ENCODE measurements at regions not wholly inside any gene's neighbourhood (a gene's known extent, or its start where the extent isn't known, plus 50 kb on each side); places are given as distances from the start of the nearest gene placed in this dataset.
"Not testable (repeated sequence)": the region's sequence is repeated elsewhere in the genome, so short reads cannot be mapped to it uniquely, and the experiment has no call there.

DNA sequence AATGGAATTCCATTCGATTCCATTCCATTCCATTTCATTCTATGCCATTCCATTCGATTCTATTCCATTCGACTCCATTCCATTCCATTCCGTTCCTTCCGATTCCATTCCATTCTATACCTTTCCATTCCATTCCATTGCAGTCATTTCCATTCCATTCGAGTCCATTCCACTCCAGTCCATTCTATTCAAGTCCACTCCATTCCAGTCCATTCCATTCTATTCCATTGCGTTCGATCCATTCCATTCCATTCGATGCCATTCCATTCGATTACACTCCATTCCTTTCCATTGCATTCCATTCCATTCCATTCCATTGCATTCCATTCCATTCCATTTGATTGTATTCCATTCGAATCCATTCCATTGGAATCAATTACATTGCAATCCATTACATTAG, 1119.8 kb downstream of the RPIA start:
- TF ChIP-seq POLR2AphosphoS5 (IDR thresholded peaks at IDR 0.05; ENCODE audit: low read depth, low read length): no peak
- no peak for TF ChIP-seq TAF1 (IDR thresholded peaks at IDR 0.05; ENCODE audit: low read depth, low read length)
- TF ChIP-seq POLR2A (IDR thresholded peaks at IDR 0.05; ENCODE audit: low read depth, low read length): no peak
- TF ChIP-seq SPI1 (IDR thresholded peaks at IDR 0.05; ENCODE audit: low read depth, low read length): no peak
- TF ChIP-seq PAX5 (IDR thresholded peaks at IDR 0.05; ENCODE audit: insufficient read depth, low read length, severe bottlenecking): no peak
- TF ChIP-seq POU2F2 (IDR thresholded peaks at IDR 0.05; ENCODE audit: low read depth, low read length): no peak
- FAIRE-seq (no peak), DNase-seq (ENCODE audit: insufficient read length, low spot score) (no peak)

DNA sequence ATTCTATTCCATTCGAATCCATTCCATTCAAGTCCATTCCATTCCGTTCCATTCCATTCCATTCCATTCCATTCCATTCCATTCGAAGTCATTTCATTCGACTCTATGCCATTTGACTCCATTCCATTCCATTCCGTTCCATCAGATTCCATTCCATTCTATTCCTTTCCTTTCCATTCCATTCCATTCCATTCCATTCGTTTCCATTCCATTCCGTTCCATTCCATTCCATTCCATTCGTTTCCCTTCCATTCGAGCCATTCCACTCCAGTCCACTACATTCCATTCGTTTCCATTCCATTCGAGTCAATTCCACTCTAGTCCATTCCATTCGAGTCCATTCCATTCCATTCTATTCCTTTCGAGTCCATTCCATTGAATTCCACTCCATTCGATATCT, 1120.4 kb downstream of the RPIA start:
- DNase-seq (ENCODE audit: insufficient read length, low spot score); FAIRE-seq: not testable (repeated sequence)

DNA sequence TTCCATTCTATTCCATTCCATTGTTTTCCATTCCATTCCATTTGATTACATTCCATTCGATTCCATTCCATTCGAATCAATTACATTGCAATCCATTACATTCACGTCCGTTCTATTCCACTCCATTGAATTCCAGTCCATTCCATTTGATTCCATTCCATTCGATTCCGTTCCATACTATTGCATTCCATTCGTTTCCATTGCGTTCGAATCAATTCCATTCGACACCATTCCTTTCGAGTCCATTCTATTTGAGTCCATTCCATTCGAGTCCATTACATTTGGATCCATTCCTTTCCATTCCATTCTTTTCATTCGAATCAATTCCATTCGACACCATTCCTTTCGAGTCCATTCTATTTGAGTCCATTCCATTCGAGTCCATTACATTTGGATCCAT, 1122.9 kb downstream of the RPIA start:
- not testable (repeated sequence) for FAIRE-seq; DNase-seq (ENCODE audit: insufficient read length, low spot score)

DNA sequence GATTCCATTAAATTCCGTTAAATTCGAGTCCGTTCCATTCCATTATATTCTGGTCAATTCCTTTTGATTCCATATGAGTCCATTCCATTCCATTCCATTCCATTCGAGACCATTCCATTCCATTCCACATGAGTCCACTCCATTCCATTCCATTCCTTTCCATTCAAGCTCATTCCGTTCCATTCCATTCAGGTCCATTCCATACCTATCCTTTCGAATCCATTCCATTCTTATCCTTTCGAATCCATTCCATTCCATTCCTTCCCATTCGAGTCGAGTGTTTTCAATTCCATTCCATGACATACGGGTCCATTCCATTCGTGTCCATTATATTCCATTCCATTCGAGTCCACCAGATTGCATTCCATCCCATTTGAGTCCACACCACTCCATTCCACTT, 1127.4 kb downstream of the RPIA start:
- no peak for FAIRE-seq
- no peak for DNase-seq (ENCODE audit: insufficient read length, low spot score)
- TF ChIP-seq POLR2AphosphoS5 (IDR thresholded peaks at IDR 0.05; ENCODE audit: low read depth, low read length): no peak
- TF ChIP-seq PAX5 (IDR thresholded peaks at IDR 0.05; ENCODE audit: insufficient read depth, low read length, severe bottlenecking): no peak
- TF ChIP-seq POLR2A (IDR thresholded peaks at IDR 0.05; ENCODE audit: low read depth, low read length): no peak
- no peak for TF ChIP-seq SPI1 (IDR thresholded peaks at IDR 0.05; ENCODE audit: low read depth, low read length)
- TF ChIP-seq TAF1 (IDR thresholded peaks at IDR 0.05; ENCODE audit: low read depth, low read length): no peak
- no peak for TF ChIP-seq POU2F2 (IDR thresholded peaks at IDR 0.05; ENCODE audit: low read depth, low read length)

DNA sequence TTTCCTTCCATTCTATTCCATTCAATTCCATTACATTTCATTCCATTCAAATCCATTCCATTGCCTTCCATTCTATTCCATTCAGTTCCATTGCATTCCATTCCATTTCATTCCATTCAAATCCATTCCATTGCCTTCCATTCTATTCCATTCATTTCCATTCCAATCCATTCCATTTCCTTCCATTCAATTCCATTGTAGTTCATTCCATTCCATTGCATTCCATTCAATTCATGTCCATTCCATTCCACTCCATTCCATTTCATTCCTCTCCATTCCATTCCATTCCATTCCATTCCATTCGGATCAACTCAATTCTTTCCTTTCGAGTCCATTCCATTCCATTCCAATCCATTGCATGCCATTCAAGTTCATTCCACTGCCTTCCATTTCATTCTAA, 1128.3 kb downstream of the RPIA start:
- FAIRE-seq (no peak), DNase-seq (ENCODE audit: insufficient read length, low spot score) (no peak)
- no peak for TF ChIP-seq TAF1 (IDR thresholded peaks at IDR 0.05; ENCODE audit: low read depth, low read length)
- no peak for TF ChIP-seq POLR2A (IDR thresholded peaks at IDR 0.05; ENCODE audit: low read depth, low read length)
- no peak for TF ChIP-seq PAX5 (IDR thresholded peaks at IDR 0.05; ENCODE audit: insufficient read depth, low read length, severe bottlenecking)
- no peak for TF ChIP-seq POU2F2 (IDR thresholded peaks at IDR 0.05; ENCODE audit: low read depth, low read length)
- TF ChIP-seq POLR2AphosphoS5 (IDR thresholded peaks at IDR 0.05; ENCODE audit: low read depth, low read length): no peak
- TF ChIP-seq SPI1 (IDR thresholded peaks at IDR 0.05; ENCODE audit: low read depth, low read length): no peak

DNA sequence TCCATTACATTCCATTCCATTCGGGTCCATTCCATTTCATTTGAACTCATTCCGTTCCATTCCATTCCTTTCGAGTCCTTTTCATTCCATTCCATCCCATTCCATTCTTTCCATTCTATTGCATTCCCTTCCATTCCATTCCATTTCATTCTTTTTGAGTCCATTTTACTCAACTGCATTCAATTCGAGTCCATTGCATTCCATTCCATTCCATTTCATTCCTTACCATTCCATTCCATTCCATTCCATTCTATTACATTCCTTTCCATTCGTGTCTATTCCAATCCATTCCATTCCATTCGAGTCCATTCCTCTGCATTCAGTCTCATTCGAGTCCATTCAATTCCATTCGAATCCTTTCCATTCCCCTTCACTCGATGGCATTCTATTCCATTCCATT, 1128.8 kb downstream of the RPIA start:
- no peak for TF ChIP-seq SPI1 (IDR thresholded peaks at IDR 0.05; ENCODE audit: low read depth, low read length)
- no peak for TF ChIP-seq TAF1 (IDR thresholded peaks at IDR 0.05; ENCODE audit: low read depth, low read length)
- no peak for TF ChIP-seq POLR2AphosphoS5 (IDR thresholded peaks at IDR 0.05; ENCODE audit: low read depth, low read length)
- TF ChIP-seq POU2F2 (IDR thresholded peaks at IDR 0.05; ENCODE audit: low read depth, low read length): no peak
- TF ChIP-seq POLR2A (IDR thresholded peaks at IDR 0.05; ENCODE audit: low read depth, low read length): no peak
- TF ChIP-seq PAX5 (IDR thresholded peaks at IDR 0.05; ENCODE audit: insufficient read depth, low read length, severe bottlenecking): no peak
- DNase-seq (ENCODE audit: insufficient read length, low spot score) (no peak), FAIRE-seq (no peak)

DNA sequence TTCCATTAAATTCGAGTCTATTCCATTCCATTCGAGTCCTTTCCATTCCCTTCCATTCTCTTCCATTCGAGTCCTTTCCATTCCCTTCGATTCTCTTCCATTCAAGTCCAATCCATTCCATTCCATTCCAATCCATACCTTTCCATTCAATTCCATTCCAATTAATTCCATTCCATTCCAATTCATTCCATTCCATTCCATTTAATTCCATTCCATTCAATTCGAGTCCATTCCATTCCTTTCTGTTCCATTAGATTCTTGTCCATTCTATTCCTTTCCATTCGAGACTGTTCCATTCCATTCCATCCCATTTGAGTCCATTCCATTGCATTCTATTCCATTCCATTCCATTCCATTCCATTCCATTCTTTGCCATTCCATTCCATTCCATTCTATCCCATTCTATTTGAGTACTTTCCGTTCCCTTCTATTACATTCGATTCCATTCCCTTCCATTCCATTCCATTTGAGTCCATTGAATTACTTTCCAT, 1130.0 kb downstream of the RPIA start:
- FAIRE-seq: no peak
- DNase-seq (ENCODE audit: insufficient read length, low spot score): no peak
- no peak for TF ChIP-seq PAX5 (IDR thresholded peaks at IDR 0.05; ENCODE audit: insufficient read depth, low read length, severe bottlenecking)
- no peak for TF ChIP-seq POU2F2 (IDR thresholded peaks at IDR 0.05; ENCODE audit: low read depth, low read length)
- TF ChIP-seq SPI1 (IDR thresholded peaks at IDR 0.05; ENCODE audit: low read depth, low read length): no peak
- TF ChIP-seq TAF1 (IDR thresholded peaks at IDR 0.05; ENCODE audit: low read depth, low read length): no peak
- no peak for TF ChIP-seq POLR2AphosphoS5 (IDR thresholded peaks at IDR 0.05; ENCODE audit: low read depth, low read length)
- no peak for TF ChIP-seq POLR2A (IDR thresholded peaks at IDR 0.05; ENCODE audit: low read depth, low read length)

DNA sequence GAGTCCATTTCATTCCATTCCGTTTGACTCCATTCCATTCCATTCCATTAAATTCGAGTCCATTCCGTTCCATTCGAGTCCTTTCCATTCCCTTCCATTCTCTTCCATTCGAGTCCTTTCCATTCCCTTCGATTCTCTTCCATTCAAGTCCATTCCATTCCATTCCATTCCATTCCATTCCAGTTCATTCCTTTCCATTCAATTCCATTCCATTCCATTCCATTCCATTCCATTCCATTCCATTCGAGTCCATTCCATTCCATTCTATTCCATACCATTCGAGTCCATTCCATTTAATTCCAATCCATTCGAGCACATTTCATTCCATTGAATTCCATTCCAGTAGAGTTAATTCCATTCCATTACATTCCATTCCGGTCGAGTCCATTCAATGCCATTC, 1130.9 kb downstream of the RPIA start:
- not testable (repeated sequence) for DNase-seq (ENCODE audit: insufficient read length, low spot score); FAIRE-seq

DNA sequence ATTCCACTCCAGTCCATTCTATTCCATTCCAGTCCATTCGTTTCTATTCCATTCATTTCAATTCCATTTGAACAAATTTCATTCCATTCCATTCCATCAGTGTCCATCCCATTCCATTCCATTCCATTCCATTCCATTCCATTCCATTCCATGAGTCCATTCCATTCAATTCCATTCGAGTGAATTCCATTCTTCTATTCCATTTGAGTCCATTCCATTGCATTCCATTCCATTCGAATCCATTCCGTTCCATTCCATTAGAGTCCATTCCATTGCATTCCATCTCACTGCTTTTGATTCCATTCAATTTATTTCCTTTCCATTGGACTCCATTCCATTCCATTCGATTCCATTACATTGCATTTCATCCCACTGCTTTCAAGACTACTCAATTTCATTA, 1132.1 kb downstream of the RPIA start:
- DNase-seq (ENCODE audit: insufficient read length, low spot score) (no peak), FAIRE-seq (no peak)
- TF ChIP-seq TAF1 (IDR thresholded peaks at IDR 0.05; ENCODE audit: low read depth, low read length) (no peak), POLR2A (IDR thresholded peaks at IDR 0.05; ENCODE audit: low read depth, low read length) (no peak), PAX5 (IDR thresholded peaks at IDR 0.05; ENCODE audit: insufficient read depth, low read length, severe bottlenecking) (no peak), SPI1 (IDR thresholded peaks at IDR 0.05; ENCODE audit: low read depth, low read length) (no peak), POLR2AphosphoS5 (IDR thresholded peaks at IDR 0.05; ENCODE audit: low read depth, low read length) (no peak), POU2F2 (IDR thresholded peaks at IDR 0.05; ENCODE audit: low read depth, low read length) (no peak)

DNA sequence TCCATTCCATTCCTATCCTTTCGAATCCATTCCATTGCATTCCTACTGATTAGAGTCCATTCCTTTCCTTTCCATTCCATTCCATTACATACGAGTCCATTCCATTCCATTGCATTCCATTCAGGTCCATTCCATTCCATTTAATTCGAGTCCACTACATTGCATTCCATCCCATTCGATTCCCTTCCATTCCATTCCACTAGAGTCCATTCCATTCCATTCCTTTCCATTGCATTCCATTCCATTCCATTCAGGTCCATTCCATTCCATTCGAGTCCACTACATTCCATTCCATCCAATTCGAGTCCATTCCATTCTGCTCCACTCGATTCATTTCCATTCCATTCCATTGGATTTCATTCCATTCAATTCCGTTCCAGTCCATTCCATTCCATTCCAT, 1133.6 kb downstream of the RPIA start:
- TF ChIP-seq TAF1 (IDR thresholded peaks at IDR 0.05; ENCODE audit: low read depth, low read length) (no peak), SPI1 (IDR thresholded peaks at IDR 0.05; ENCODE audit: low read depth, low read length) (no peak), POU2F2 (IDR thresholded peaks at IDR 0.05; ENCODE audit: low read depth, low read length) (no peak), POLR2A (IDR thresholded peaks at IDR 0.05; ENCODE audit: low read depth, low read length) (no peak), POLR2AphosphoS5 (IDR thresholded peaks at IDR 0.05; ENCODE audit: low read depth, low read length) (no peak), PAX5 (IDR thresholded peaks at IDR 0.05; ENCODE audit: insufficient read depth, low read length, severe bottlenecking) (no peak)
- no peak for DNase-seq (ENCODE audit: insufficient read length, low spot score)

DNA sequence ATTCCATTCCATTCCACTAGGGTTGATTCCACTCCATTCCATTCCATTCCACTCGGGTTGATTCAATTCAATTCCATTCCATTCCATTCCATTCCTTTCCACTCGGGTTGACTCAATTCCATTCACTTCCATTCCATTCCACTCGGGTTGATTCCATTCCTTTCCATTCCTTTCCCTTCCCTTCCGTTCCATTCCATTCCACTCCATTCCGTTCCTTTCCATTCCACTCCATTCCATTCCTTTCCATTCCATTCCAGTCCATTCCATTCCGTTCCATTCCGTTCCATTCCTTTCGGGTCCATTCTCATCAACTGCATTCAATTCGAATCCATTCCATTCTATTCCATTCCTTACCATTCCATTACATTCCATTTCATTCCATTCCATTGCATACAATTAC, 1135.3 kb downstream of the RPIA start:
- FAIRE-seq; DNase-seq (ENCODE audit: insufficient read length, low spot score): not testable (repeated sequence)

More for the DNA sequence above, 1133.6 kb downstream of the RPIA start:
- FAIRE-seq: no peak

DNA sequence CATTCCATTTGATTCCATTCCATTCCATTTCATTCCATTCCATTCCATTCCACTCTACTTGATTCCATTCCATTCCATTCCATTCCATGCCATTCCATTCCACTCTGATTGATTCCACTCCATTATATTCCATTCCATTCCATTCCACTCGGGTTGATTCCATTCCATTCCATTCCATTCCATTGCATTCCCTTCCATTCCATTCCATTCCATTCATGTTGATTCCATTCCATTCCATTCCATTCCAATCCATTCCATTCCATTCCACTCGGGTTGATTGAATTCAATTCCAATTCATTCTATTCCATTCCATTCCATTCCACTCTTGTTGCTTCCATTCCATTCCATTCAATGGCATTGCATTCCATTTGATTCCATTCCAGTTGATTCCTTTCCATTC, 1136.4 kb downstream of the RPIA start:
- not testable (repeated sequence) for DNase-seq (ENCODE audit: insufficient read length, low spot score); FAIRE-seq

DNA sequence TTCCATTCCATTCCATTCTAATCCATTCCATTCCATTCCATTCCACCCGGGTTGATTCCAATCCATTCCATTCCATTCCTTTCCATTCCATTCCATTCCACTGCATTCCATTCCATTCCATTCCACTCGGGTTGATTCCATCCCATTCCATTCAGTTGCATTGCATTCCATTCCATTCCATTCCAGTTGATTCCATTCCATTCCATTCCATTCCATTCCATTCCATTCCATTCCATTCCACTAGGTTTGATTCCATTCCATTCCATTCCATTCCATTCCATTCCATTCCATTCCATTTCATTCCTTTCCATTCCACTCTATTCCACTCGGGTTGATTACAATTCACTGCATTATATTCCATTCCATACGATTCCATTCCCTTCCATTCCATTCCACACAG, 1136.9 kb downstream of the RPIA start:
- DNase-seq (ENCODE audit: insufficient read length, low spot score); FAIRE-seq: not testable (repeated sequence)

DNA sequence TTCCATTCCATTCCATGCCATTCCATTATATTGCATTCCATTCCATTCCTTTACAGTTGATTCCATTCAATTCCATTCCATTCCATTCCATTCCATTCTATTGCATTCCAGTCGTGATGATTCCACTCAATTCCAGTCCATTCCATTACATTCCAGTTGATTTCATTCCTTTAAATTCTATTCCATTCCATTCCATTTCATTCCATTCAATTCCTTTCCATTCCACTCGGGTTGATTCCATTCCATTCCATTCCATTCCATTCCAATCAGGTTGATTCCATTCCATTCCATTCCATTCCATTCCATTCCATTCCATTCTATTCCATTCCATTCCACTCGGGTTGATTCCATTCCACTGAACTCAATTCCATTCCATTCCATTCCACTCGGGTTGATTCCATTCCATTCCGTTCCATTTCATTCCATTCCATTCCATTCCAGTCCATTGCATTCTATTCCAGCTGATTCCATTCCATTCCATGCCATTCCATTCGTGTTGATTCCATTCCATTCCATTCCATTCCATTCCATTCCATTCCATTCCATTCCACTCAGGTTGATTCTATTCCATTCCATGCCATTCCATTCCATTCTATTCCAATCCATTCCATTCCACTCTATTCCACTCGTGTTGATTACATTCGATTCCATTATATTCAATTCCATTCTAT, 1137.6 kb downstream of the RPIA start:
- not testable (repeated sequence) for FAIRE-seq; DNase-seq (ENCODE audit: insufficient read length, low spot score)
